ENCODE measurements at regions not wholly inside any gene's neighbourhood (a gene's known extent, or its start where the extent isn't known, plus 50 kb on each side); places are given as distances from the start of the nearest gene placed in this dataset.
A peak's percentile ranks its signal among the peaks of the same experiment; 100 is the strongest.
"Not testable (repeated sequence)": the region's sequence is repeated elsewhere in the genome, so short reads cannot be mapped to it uniquely, and the experiment has no call there.

DNA sequence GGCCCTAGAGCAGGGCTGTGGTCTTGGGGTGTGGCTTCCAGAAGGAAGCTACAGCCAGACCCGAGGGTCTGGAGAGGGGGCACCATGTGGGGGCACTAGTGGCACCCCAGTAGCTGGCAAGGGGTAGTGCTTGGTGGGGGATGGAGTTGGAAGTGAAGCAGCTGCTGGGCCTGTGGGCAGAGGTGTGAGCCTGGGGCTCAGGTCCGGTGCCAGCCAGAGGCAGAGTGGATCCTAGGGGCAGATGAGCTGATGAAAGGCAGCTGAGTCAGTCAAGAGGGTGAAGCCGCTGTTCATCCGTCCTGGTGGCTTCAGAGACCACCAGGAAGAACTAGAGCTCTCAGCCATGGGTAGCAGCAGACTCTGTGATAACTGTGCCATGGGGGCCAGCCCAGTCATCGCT lies 172.6 kb downstream of the TBC1D2B start:
- H3K4me3 ChIP-seq (ENCODE audit: low read depth, low read length), result no peak overlapping the region
- TF ChIP-seq, protein P1, sequence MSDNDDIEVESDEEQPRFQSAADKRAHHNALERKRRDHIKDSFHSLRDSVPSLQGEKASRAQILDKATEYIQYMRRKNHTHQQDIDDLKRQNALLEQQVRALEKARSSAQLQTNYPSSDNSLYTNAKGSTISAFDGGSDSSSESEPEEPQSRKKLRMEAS (IDR thresholded peaks at IDR 0.05; ENCODE audit: low read depth, low read length), result no peak
- TF ChIP-seq MYC (IDR thresholded peaks at IDR 0.05; ENCODE audit: low read depth, low read length), result no peak
- DNase-seq (ENCODE audit: low read depth), result no peak

DNA sequence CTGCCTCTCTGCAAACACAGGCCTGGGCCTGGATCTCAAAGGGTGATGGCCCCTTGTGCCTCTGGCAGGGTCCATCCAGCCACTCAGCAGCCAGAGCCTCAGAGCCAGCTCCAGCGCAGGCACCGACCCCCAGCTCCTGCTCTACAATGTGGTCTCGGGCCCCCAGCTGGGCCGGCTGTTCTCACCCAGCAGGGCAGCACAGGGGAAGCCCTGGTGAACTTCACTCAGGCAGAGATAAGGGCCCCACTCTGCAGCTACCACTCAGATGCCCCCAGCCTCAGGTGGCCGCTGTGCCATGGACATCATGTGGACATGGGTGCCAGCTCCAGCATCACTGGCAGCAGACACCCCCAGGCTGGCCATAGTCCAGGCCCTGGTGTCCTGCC lies 173.1 kb downstream of the TBC1D2B start:
- no peak overlapping the region for H3K4me3 ChIP-seq (ENCODE audit: low read depth, low read length)
- TF ChIP-seq POLR2A (IDR thresholded peaks at IDR 0.05; ENCODE audit: extremely low read depth, insufficient read length) (no peak), MYC (IDR thresholded peaks at IDR 0.05; ENCODE audit: low read depth, low read length) (no peak)
- TF ChIP-seq, protein P1 (IDR thresholded peaks at IDR 0.05; ENCODE audit: low read depth, low read length), result no peak
- TF ChIP-seq, protein P2, sequence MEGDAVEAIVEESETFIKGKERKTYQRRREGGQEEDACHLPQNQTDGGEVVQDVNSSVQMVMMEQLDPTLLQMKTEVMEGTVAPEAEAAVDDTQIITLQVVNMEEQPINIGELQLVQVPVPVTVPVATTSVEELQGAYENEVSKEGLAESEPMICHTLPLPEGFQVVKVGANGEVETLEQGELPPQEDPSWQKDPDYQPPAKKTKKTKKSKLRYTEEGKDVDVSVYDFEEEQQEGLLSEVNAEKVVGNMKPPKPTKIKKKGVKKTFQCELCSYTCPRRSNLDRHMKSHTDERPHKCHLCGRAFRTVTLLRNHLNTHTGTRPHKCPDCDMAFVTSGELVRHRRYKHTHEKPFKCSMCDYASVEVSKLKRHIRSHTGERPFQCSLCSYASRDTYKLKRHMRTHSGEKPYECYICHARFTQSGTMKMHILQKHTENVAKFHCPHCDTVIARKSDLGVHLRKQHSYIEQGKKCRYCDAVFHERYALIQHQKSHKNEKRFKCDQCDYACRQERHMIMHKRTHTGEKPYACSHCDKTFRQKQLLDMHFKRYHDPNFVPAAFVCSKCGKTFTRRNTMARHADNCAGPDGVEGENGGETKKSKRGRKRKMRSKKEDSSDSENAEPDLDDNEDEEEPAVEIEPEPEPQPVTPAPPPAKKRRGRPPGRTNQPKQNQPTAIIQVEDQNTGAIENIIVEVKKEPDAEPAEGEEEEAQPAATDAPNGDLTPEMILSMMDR (IDR thresholded peaks at IDR 0.05; ENCODE audit: low read depth, low read length), result no peak
- no peak for DNase-seq (ENCODE audit: low read depth)

DNA sequence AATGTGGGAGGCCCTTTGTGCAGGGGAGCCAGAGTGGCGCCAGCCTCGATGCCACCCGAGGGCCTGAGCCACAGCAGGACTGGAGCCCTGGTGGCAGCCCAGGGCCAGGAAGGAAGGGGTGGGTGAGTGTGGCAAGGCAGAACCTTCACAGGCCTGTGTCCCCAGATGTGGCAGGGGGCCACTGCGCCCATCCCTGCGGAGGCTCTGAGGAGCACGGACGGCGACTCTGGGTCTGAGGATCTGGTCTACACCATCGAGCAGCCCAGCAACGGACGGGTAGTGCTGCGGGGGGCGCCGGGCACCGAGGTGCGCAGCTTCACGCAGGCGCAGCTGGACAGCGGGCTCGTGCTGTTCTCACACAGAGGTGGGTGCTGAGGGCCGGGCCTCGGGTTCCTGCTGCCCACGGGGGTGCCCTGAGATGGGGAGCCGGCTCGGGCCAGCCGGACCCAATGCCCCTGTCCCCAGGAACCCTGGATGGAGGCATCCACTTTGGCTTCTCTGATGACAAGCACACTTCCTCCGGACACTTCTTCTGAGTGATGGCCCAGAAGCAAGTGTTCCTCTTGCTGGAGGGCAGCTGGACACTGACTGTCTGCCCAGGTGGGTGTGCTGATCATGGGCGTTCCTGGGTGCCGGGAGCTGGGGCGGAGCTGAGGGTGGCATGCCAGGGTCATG lies 173.6 kb downstream of the TBC1D2B start:
- not testable (repeated sequence) for DNase-seq (ENCODE audit: low read depth); H3K4me3 ChIP-seq (ENCODE audit: low read depth, low read length)

DNA sequence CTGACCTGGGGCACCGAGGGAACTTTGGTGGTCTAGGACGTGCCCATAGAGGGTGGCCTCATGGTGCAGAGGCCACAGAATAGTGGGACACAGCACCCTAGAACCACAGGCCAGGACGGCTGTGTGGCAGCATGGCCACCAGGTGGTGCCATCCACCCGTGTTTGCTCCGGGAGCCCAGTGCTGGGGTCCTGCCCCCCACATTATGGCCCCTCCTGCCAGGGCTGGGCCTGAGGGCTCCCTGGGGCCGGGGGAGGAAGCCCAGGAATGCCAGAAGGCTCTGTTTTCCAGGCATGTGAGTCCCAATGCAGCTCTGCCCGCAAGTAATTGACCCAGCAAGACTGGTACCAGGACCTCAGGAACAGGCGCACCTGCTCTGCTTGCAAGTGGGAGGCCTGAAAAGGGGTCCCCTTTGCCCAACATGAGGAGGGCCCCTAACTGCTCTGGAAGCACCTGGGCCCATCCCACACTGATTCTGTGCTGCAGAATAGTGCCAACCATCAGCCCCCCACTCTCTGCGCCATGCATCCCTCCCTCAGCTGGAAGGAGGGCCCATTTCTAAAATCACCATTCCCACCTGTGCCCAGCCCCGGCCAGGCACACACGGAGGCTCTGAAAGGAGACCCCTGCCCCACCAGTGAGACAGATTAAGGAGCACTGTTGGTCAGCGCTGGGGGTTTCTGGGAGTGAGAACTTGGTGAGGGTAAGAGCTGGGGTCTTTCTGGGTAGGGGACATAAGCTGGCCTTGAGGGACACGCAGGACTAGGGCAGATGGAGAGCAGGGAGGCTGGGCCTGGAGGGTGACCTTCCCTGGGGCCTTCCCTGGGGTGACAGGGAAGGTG lies 174.4 kb downstream of the TBC1D2B start:
- H3K4me3 ChIP-seq (ENCODE audit: low read depth, low read length), result not testable (repeated sequence)
- DNase-seq (ENCODE audit: low read depth), result peak; percentile 52
- 0 out of 2 replicates have a peak, but pooled peaks have one; percentile 15 for TF ChIP-seq MYC (IDR thresholded peaks at IDR 0.05; ENCODE audit: low read depth, low read length)
- TF ChIP-seq, protein P2 (IDR thresholded peaks at IDR 0.05; ENCODE audit: low read depth, low read length), result peak; percentile 85
- TF ChIP-seq, protein P1 (IDR thresholded peaks at IDR 0.05; ENCODE audit: low read depth, low read length), result peak; percentile 74

DNA sequence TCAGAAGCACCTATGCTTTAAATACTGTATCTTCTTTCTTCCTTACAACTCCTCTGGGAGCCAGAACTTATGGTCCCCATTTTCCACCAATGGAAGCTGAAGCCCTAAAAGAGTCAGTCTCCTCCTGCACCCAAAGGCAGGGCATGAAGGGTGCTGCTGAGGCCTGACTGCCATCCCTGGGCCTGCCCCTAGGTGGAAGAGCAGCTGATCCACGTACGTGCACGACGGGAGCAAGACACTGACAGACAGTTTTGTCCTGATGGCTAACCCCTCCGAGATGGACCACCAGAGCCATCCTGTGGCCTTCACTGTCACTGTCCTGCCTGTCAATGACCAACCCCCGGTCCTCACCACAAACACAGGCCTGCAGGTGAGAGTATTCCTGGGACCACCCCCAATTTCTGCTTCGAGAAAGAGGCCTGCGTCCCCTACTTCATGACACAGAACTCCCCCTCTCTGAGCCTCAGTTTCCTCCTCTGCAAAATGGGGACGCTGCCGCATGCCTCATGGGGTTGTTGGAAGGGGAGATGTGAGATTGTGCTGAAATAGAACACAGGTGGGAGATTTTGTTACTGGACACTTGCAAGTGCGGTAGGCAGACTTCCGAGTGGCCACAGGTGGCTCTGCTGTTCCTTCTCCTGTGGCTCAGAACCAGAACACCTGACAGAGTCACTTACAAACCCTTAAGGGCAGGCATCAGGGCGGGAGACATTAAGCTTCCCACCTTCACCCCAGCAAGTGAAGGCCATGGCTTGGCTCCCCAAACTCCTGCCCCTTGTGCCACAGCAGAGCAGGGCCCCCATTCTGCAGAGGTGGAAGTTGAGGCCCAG lies 175.4 kb downstream of the TBC1D2B start:
- TF ChIP-seq, protein P1 (IDR thresholded peaks at IDR 0.05; ENCODE audit: low read depth, low read length), result no peak
- TF ChIP-seq, protein P2 (IDR thresholded peaks at IDR 0.05; ENCODE audit: low read depth, low read length), result peak; percentile 10
- no peak overlapping the region for H3K4me3 ChIP-seq (ENCODE audit: low read depth, low read length)
- DNase-seq (ENCODE audit: low read depth), result peak; percentile 51

DNA sequence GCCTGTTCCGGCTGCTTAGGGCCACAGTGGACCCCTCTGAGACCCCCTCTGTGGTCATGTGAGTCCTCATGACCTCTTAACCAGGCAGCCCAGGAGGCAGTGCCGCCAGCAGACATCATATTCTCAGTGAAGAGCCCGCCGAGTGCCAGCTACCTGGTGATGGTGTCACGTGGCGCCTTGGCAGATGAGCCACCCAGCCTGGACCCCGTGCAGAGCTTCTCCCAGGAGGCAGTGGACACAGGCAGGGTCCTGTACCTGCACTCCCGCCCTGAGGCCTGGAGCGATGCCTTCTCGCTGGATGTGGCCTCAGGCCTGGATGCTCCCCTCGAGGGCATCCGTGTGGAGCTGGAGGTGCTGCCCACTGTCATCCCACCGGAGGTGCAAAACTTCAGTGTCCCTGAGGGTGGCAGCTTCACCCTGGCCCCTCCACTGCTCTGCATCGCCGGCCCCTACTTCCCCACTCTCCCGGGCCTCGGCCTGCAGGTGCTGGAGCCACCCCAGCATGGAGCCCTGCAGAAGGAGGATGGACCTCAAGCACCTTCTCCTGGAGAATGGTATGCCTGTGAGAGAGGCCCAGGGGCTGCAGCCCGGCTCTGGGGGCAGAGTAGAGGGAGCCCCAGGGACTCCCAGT lies 176.1 kb downstream of the TBC1D2B start:
- DNase-seq (ENCODE audit: low read depth), result no peak
- TF ChIP-seq, protein P1 (IDR thresholded peaks at IDR 0.05; ENCODE audit: low read depth, low read length), result no peak
- TF ChIP-seq, protein P2 (IDR thresholded peaks at IDR 0.05; ENCODE audit: low read depth, low read length), result no peak
- TF ChIP-seq MYC (IDR thresholded peaks at IDR 0.05; ENCODE audit: low read depth, low read length) (no peak), POLR2A (IDR thresholded peaks at IDR 0.05; ENCODE audit: extremely low read depth, insufficient read length) (no peak)
- no peak overlapping the region for H3K4me3 ChIP-seq (ENCODE audit: low read depth, low read length)

All from NB4 (cell line).